SK-N-SH (cell line): ENCODE measurements at regions not wholly inside any gene's neighbourhood (a gene's known extent, or its start where the extent isn't known, plus 50 kb on each side); places are given as distances from the start of the nearest gene placed in this dataset.
"Not testable (repeated sequence)": the region's sequence is repeated elsewhere in the genome, so short reads cannot be mapped to it uniquely, and the experiment has no call there.

Experiments
- CTCF ChIA-PET: fragments of 300-600, 350-600 bp; formaldehyde crosslinking; extraction: SDS; loops from one replicate; lab custom pipeline; 2021; lab: Yijun Ruan, JAX
- POLR2A ChIA-PET: fragments of 350-600 bp; sonication (Branson Sonifier 250); formaldehyde crosslinking; extraction: SDS; loops from one replicate; lab custom pipeline; 2020; ENCODE audit warnings: antibody characterized with exemption, inconsistent platforms; lab: Yijun Ruan, JAX
- DNase-seq: peaks from one replicate; pipeline ENCODE4 v3.0.0; 2012
- H2AFZ ChIP-seq: fragments of 200-600 bp; sonication (generic); 2 replicates; pipeline ENCODE4 v1.8.1; 2016; ENCODE audit warnings: antibody characterized with exemption, mild to moderate bottlenecking, low read depth
- H3F3A ChIP-seq: fragments of 200-600 bp; sonication (generic); replicated peaks from 2 replicates; pipeline ENCODE3; 2016; ENCODE audit warnings: antibody characterized with exemption, mild to moderate bottlenecking; ENCODE audit not compliant: insufficient read depth
- H3K27ac ChIP-seq, 2 experiments: fragments of 200-500 bp in 1 of 2; fragments of 200-600 bp in 1 of 2; sonication (Bioruptor generic) in 1 of 2; sonication (generic), shearing (Covaris generic) in 1 of 2; 2 replicates each; pipeline versions ENCODE4 v1.5.1 to v1.6.1; 2014 to 2016; ENCODE audit warnings: low read depth in 2 of 2, inconsistent platforms in 1 of 2, low read length in 1 of 2, mild to moderate bottlenecking in 1 of 2, mixed read lengths in 1 of 2
- H3K27me3 ChIP-seq: fragments of 200-600 bp; sonication (generic), shearing (Covaris generic); 2 replicates; pipeline ENCODE4 v1.6.1; 2016; ENCODE audit warnings: mixed run types; ENCODE audit not compliant: insufficient read depth
- H3K36me3 ChIP-seq, 2 experiments: fragments of 200-500 bp in 1 of 2; fragments of 200-600 bp in 1 of 2; sonication (Bioruptor generic) in 1 of 2; sonication (generic) in 1 of 2; replicated peaks in 1 of 2; 2 replicates each; pipeline versions ENCODE3 to v1.5.1; 2014 to 2016; ENCODE audit warnings: low read length in 1 of 2, mild to moderate bottlenecking in 1 of 2; ENCODE audit not compliant: insufficient read depth in 2 of 2, control insufficient read depth in 1 of 2
- H3K4me1 ChIP-seq, 2 experiments: fragments of 200-500 bp in 1 of 2; fragments of 200-600 bp in 1 of 2; sonication (Bioruptor generic) in 1 of 2; sonication (generic), shearing (Covaris generic) in 1 of 2; 2 replicates each; pipeline versions ENCODE4 v1.5.1 to v1.6.1; 2014 to 2016; ENCODE audit warnings: low read depth in 1 of 2, low read length in 1 of 2, mixed run types in 1 of 2; ENCODE audit not compliant: insufficient read depth in 2 of 2, control insufficient read depth in 1 of 2
- H3K4me2 ChIP-seq: fragments of 200-600 bp; sonication (generic), shearing (Covaris generic); 2 replicates; pipeline ENCODE4 v1.6.1; 2017; ENCODE audit warnings: mixed run types
- H3K4me3 ChIP-seq, 2 experiments: fragments of 200-500 bp in 1 of 2; fragments of 200-600 bp in 1 of 2; sonication (Bioruptor generic) in 1 of 2; sonication (generic), shearing (Covaris generic) in 1 of 2; 2 replicates each; pipeline versions ENCODE4 v1.5.1 to v1.8.1; 2014 to 2016; ENCODE audit warnings: low read depth in 2 of 2, inconsistent platforms in 1 of 2, low read length in 1 of 2, mild to moderate bottlenecking in 1 of 2, mixed read lengths in 1 of 2, moderate library complexity in 1 of 2
- H3K79me2 ChIP-seq: fragments of 200-600 bp; sonication (generic); 2 replicates; pipeline ENCODE4 v1.8.1; 2017; ENCODE audit warnings: mild to moderate bottlenecking; ENCODE audit not compliant: insufficient read depth
- H3K9ac ChIP-seq: fragments of 200-600 bp; sonication (generic); 2 replicates; pipeline ENCODE4 v1.6.1; 2017; ENCODE audit warnings: mixed run types
- H3K9me2 ChIP-seq: fragments of 200-600 bp; sonication (generic); 2 replicates; pipeline ENCODE4 v1.6.1; 2017; ENCODE audit warnings: mixed run types
- H3K9me3 ChIP-seq: fragments of 200-600 bp; sonication (generic); 2 replicates; pipeline ENCODE4 v1.6.1; 2017; ENCODE audit warnings: mixed run types, mild to moderate bottlenecking, moderate library complexity
- H4K20me1 ChIP-seq: fragments of 200-600 bp; sonication (generic); 2 replicates; pipeline ENCODE4 v1.6.1; 2017; ENCODE audit warnings: mild to moderate bottlenecking, mixed run types; ENCODE audit not compliant: insufficient read depth
- CHD2 ChIP-seq: fragments of 150-350 bp; IDR thresholded peaks from 2 replicates; pipeline ENCODE4 v1.6.1; 2018; ENCODE audit warnings: low read length; ENCODE audit not compliant: partially characterized antibody
- EP300 ChIP-seq, 2 experiments: IDR thresholded peaks; 2 replicates each; pipeline versions ENCODE4 v1.4.0 to v1.6.1; 2012; ENCODE audit warnings: borderline replicate concordance in 1 of 2, low read depth in 1 of 2, low read length in 1 of 2
- EZH2phosphoT487 ChIP-seq: fragments of 200-600 bp; sonication (generic); IDR thresholded peaks from 2 replicates; pipeline ENCODE4 v1.6.1; 2017; ENCODE audit warnings: low read depth, mixed run types, mild to moderate bottlenecking, antibody characterized with exemption, moderate library complexity, borderline replicate concordance
- FOXJ3 ChIP-seq: sonication (generic); formaldehyde crosslinking; IDR thresholded peaks from 2 replicates; pipeline ENCODE4 v1.5.1; 2020; ENCODE audit warnings: mild to moderate bottlenecking, missing genetic modification reagents
- NFIC ChIP-seq: IDR thresholded peaks from 2 replicates; pipeline ENCODE4 v1.4.0; 2012; ENCODE audit warnings: borderline replicate concordance
- NRF1 ChIP-seq: IDR thresholded peaks from 2 replicates; pipeline ENCODE4 v1.6.1; 2012; ENCODE audit warnings: low read depth, mild to moderate bottlenecking, low read length
- RXRA ChIP-seq: IDR thresholded peaks from 2 replicates; pipeline ENCODE4 v1.4.0; 2012; ENCODE audit warnings: low read depth, mild to moderate bottlenecking, borderline replicate concordance
- TEAD4 ChIP-seq: IDR thresholded peaks from 2 replicates; pipeline ENCODE4 v1.4.0; 2012; ENCODE audit warnings: mild to moderate bottlenecking, borderline replicate concordance; ENCODE audit not compliant: insufficient read depth
- YY1 ChIP-seq: IDR thresholded peaks from 2 replicates; pipeline ENCODE4 v1.4.0; 2012; ENCODE audit warnings: low read depth, mild to moderate bottlenecking
- WGBS: methylation state at CpG from one replicate; pipeline ENCODE4 v1.1.6; 2017; ENCODE audit warnings: low lambda C conversion rate; 5-methylcytosine and 5-hydroxymethylcytosine counted together
- TF ChIP-seq, protein P1 (sequence below): IDR thresholded peaks from 2 replicates; pipeline ENCODE4 v1.4.0; 2012; ENCODE audit warnings: low read depth
- TF ChIP-seq, protein P2 (sequence below): fragments of 200-600 bp; sonication (generic); IDR thresholded peaks from 2 replicates; pipeline ENCODE4 v1.6.1; 2017; ENCODE audit warnings: antibody characterized with exemption, mild to moderate bottlenecking, moderate library complexity

DNA sequence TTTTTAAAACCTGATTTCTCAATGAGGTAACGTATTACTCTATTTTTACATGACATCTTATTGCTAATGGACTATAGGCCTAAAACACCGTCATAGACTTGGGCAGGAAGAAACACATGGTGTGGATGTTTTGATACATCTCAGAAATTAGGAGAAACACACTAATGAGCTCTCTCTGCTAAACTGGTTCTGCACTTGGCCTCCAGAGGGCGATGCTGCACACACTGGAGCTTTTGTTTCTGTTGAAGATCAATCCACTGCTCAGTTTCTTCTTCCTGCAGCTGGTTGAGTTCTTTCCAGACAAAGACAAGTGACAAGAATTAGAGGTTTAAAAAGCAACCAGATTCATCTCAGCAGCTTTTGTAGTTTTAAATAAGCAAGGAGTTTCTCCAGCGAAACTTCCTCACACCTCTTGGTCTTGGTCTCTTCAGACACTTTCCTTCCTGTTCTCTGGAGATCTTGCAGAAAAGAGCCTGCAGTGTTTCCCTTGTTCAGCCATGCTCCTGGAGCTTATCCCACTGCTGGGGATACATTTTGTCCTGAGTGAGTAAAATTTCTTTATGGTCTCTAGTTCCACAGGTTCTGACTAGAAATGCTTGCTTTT is 178.5 kb upstream of the OR4E1 start:
- under 1% methylated on average over 4 of the region's 4 CpGs for WGBS
- Histone ChIP-seq H3K4me3 (no peak overlapping the region; a peak in 1 of 4 replicates), H3K9me2 (no peaks in the 10 kb centered on the region), H4K20me1 (no peaks in the 10 kb centered on the region), H3K79me2 (no peaks in the 10 kb centered on the region), H3K4me1 (no peaks in the 10 kb centered on the region), H3K27me3 (no peaks in the 10 kb centered on the region; the same call in 1 of the 2 replicates), H2AFZ (no peak overlapping the region), H3F3A (no peaks in the 10 kb centered on the region)
- CTCF ChIA-PET, result interaction anchor here (0.7 to 2.0 kb wide), 8 partner anchors 10 to 126 kb away, joined by 3 to 9 read pairs (median 4); no protein-coding TSS in a partner anchor
- no peak for TF ChIP-seq NRF1
- no peak for TF ChIP-seq TEAD4
- TF ChIP-seq, protein P1, sequence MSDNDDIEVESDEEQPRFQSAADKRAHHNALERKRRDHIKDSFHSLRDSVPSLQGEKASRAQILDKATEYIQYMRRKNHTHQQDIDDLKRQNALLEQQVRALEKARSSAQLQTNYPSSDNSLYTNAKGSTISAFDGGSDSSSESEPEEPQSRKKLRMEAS, result no peak
- TF ChIP-seq FOXJ3 (CRISPR knock-in tag), result no peak
- TF ChIP-seq, protein P2, sequence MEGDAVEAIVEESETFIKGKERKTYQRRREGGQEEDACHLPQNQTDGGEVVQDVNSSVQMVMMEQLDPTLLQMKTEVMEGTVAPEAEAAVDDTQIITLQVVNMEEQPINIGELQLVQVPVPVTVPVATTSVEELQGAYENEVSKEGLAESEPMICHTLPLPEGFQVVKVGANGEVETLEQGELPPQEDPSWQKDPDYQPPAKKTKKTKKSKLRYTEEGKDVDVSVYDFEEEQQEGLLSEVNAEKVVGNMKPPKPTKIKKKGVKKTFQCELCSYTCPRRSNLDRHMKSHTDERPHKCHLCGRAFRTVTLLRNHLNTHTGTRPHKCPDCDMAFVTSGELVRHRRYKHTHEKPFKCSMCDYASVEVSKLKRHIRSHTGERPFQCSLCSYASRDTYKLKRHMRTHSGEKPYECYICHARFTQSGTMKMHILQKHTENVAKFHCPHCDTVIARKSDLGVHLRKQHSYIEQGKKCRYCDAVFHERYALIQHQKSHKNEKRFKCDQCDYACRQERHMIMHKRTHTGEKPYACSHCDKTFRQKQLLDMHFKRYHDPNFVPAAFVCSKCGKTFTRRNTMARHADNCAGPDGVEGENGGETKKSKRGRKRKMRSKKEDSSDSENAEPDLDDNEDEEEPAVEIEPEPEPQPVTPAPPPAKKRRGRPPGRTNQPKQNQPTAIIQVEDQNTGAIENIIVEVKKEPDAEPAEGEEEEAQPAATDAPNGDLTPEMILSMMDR, result peak; percentile 81
- no peak for TF ChIP-seq NFIC
- TF ChIP-seq, all 33 proteins: peak for 1
- Histone ChIP-seq H3K4me2 (no peak overlapping the region), H3K9me3 (no peaks in the 10 kb centered on the region), H3K9ac (no peak overlapping the region), H3K27ac (no peak overlapping the region), H3K36me3 (no peaks in the 10 kb centered on the region)
- DNase-seq, result peak; percentile 2
- POLR2A ChIA-PET, result no interaction called here

DNA sequence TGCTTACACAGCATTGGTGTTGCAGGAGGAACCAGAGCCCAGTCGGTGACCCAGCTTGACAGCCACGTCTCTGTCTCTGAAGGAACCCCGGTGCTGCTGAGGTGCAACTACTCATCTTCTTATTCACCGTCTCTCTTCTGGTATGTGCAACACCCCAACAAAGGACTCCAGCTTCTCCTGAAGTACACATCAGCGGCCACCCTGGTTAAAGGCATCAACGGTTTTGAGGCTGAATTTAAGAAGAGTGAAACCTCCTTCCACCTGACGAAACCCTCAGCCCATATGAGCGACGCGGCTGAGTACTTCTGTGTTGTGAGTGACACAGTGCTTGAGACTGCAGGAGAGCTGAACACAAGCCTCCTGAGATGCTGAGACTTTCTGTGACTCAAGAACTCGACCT is 173.3 kb upstream of the OR4E1 start:
- H3K4me1 ChIP-seq, H3K27me3 ChIP-seq, H3K27ac ChIP-seq, H3K9me2 ChIP-seq, H3F3A ChIP-seq, H4K20me1 ChIP-seq, DNase-seq, H3K9ac ChIP-seq, H3K4me2 ChIP-seq, H3K9me3 ChIP-seq, H3K79me2 ChIP-seq, H3K4me3 ChIP-seq, H3K36me3 ChIP-seq, H2AFZ ChIP-seq, POLR2A ChIA-PET: not testable (repeated sequence)
- 1% methylated on average over 10 of the region's 11 CpGs for WGBS
- CTCF ChIA-PET, result interaction anchor here (1.1 to 2.3 kb wide), 5 partner anchors 10 to 264 kb away, joined by 3 to 7 read pairs (median 5); no protein-coding TSS in a partner anchor

DNA sequence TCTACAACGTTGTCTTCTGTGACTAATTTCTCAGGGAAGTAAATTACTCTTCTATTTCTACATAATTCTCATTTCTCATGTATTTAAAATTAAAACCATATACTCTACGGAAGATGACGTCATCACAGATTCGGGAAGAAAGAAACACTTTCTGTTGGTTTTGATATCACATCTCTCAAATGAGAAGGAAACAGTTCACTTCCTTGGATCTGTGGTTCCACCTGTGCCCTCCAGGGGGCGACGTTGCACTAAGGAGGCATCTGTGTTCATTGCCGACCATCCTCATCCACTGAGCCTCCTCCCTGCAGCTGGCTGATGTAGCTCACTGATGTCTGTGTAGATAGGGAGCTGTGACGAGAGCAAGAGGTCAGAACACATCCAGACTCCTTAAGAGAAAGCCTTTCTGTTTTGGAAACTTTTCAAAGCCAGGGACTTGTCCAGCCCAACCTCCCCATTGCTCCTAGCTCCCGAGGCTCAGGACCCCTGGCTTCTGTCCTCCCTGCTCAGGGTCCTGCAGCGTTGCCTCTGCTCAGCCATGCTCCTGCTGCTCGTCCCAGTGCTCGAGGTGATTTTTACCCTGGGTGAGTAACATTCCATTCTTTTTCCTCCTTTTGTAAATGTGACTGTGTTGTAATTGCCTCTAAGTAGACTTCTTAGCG is 172.7 kb upstream of the OR4E1 start:
- Histone ChIP-seq H3K9ac (no peak overlapping the region), H2AFZ (no peak overlapping the region), H3K4me1 (no peaks in the 10 kb centered on the region), H3F3A (no peaks in the 10 kb centered on the region), H3K9me3 (no peaks in the 10 kb centered on the region), H3K27ac (no peak overlapping the region), H3K27me3 (no peaks in the 10 kb centered on the region), H3K36me3 (no peaks in the 10 kb centered on the region), H4K20me1 (no peaks in the 10 kb centered on the region)
- 3% methylated on average over 13 of the region's 13 CpGs for WGBS
- ChIA-PET CTCF (interaction anchor here (1.1 to 2.3 kb wide), 4 partner anchors 9 to 265 kb away, joined by 3 to 7 read pairs (median 4); no protein-coding TSS in a partner anchor), POLR2A (no interaction called here)
- peak; percentile 6 for DNase-seq
- no peak for TF ChIP-seq YY1
- TF ChIP-seq NRF1, result no peak
- TF ChIP-seq, protein P2, result peak; percentile 68
- no peak for TF ChIP-seq EP300 (IDR thresholded peaks at IDR 0.05; ENCODE audit: borderline replicate concordance in 1 of 2, low read depth in 1 of 2, low read length in 1 of 2)
- TF ChIP-seq EZH2phosphoT487, result no peak
- TF ChIP-seq CHD2, result no peak
- no peak for TF ChIP-seq RXRA
- TF ChIP-seq, all 33 proteins: peak for 1
- Histone ChIP-seq H3K79me2 (no peaks in the 10 kb centered on the region), H3K4me3 (no peak overlapping the region; a peak in 1 of 4 replicates), H3K9me2 (no peaks in the 10 kb centered on the region), H3K4me2 (no peak overlapping the region)
